IMR-90 (cell line): ENCODE measurements at regions not wholly inside any gene's neighbourhood (a gene's known extent, or its start where the extent isn't known, plus 50 kb on each side); places are given as distances from the start of the nearest gene placed in this dataset.

Experiments
- ATAC-seq: fragments of 200-7000 bp; cut with Tn5 transposase; 2 replicates; pipeline ENCODE4 v1.9.1; 2020; ENCODE audit warnings: low read depth, mild to moderate bottlenecking, moderate library complexity
- BruUV-seq: library from RNA; stranded (reverse); fragments of 400-500 nt; replicated peaks from 2 replicates; lab custom pipeline; 2021; lab: Mats Ljungman, UMichigan
- CTCF ChIA-PET: fragments of 300-600 bp; formaldehyde crosslinking; extraction: SDS; loops from one replicate; lab custom pipeline; 2021; ENCODE audit warnings: antibody characterized with exemption; lab: Yijun Ruan, JAX
- POLR2A ChIA-PET: fragments of 300-600 bp; sonication (Branson Sonifier 250); formaldehyde crosslinking; loops from one replicate; lab custom pipeline; 2022; ENCODE audit warnings: antibody characterized with exemption; ENCODE audit not compliant: unreplicated experiment; lab: Charles Lee
- DNase-seq: peaks from one replicate; pipeline ENCODE4 v3.0.0; 2013
- H2AFZ ChIP-seq: replicated peaks from 2 replicates; pipeline ENCODE3; 2013; ENCODE audit warnings: low read length, mild to moderate bottlenecking; ENCODE audit not compliant: poor library complexity
- H2AK5ac ChIP-seq: 2 replicates; pipeline ENCODE4 v1.6.1; 2013; ENCODE audit warnings: low read depth, low read length, inconsistent platforms
- H2AK9ac ChIP-seq: replicated peaks from 2 replicates; pipeline ENCODE3; 2013; ENCODE audit warnings: mild to moderate bottlenecking, low read depth, low read length, moderate library complexity; ENCODE audit not compliant: poor library complexity
- H2BK120ac ChIP-seq: 2 replicates; pipeline ENCODE4 v1.6.1; 2013; ENCODE audit warnings: low read depth, low read length, inconsistent platforms
- H2BK15ac ChIP-seq: 3 replicates; pipeline ENCODE4 v1.6.1; 2013; ENCODE audit warnings: low read depth, low read length, inconsistent platforms
- H2BK20ac ChIP-seq: 2 replicates; pipeline ENCODE4 v1.6.1; 2013; ENCODE audit warnings: low read depth, mild to moderate bottlenecking, inconsistent platforms, low read length, moderate library complexity
- H2BK5ac ChIP-seq: 2 replicates; pipeline ENCODE4 v1.6.1; 2013; ENCODE audit warnings: mild to moderate bottlenecking, low read depth, low read length, inconsistent platforms; ENCODE audit not compliant: poor library complexity, severe bottlenecking
- H3K14ac ChIP-seq: replicated peaks from 2 replicates; pipeline ENCODE4 v1.6.1; 2013; ENCODE audit warnings: low read depth, low read length, inconsistent platforms
- H3K18ac ChIP-seq: 2 replicates; pipeline ENCODE4 v1.6.1; 2013; ENCODE audit warnings: low read depth, low read length, control low read depth
- H3K23ac ChIP-seq: 2 replicates; pipeline ENCODE4 v1.6.1; 2013; ENCODE audit warnings: low read depth, low read length, inconsistent platforms
- H3K27ac ChIP-seq: 2 replicates; pipeline ENCODE4 v1.5.1; 2013; ENCODE audit warnings: mild to moderate bottlenecking, control low read depth, low read length; ENCODE audit not compliant: insufficient read depth
- H3K27me3 ChIP-seq: 2 replicates; pipeline ENCODE4 v1.6.1; 2013; ENCODE audit warnings: low read length; ENCODE audit not compliant: control insufficient read depth, insufficient read depth
- H3K36me3 ChIP-seq: 2 replicates; pipeline ENCODE4 v1.6.1; 2013; ENCODE audit warnings: low read length, mixed read lengths; ENCODE audit not compliant: control insufficient read depth, insufficient read depth
- H3K4ac ChIP-seq: 2 replicates; pipeline ENCODE4 v1.6.1; 2013; ENCODE audit warnings: low read depth, low read length, inconsistent platforms
- H3K4me1 ChIP-seq: 2 replicates; pipeline ENCODE4 v1.6.1; 2013; ENCODE audit warnings: low read length, mixed read lengths; ENCODE audit not compliant: control insufficient read depth, insufficient read depth
- H3K4me2 ChIP-seq: 2 replicates; pipeline ENCODE4 v1.6.1; 2013; ENCODE audit warnings: low read depth, mild to moderate bottlenecking, control low read depth, low read length, moderate library complexity
- H3K4me3 ChIP-seq: 2 replicates; pipeline ENCODE4 v1.5.1; 2013; ENCODE audit warnings: low read depth, mild to moderate bottlenecking, control low read depth, low read length, moderate library complexity; ENCODE audit not compliant: insufficient read depth
- H3K56ac ChIP-seq: 2 replicates; pipeline ENCODE4 v1.6.1; 2013; ENCODE audit warnings: low read length, inconsistent platforms; ENCODE audit not compliant: insufficient read depth; ENCODE audit errors: extremely low read depth
- H3K79me1 ChIP-seq, 2 experiments: 2 replicates each; pipeline ENCODE4 v1.6.1; 2013; ENCODE audit warnings: low read length in 2 of 2, inconsistent platforms in 1 of 2, low read depth in 1 of 2
- H3K9ac ChIP-seq: 2 replicates; pipeline ENCODE4 v1.6.1; 2013; ENCODE audit warnings: low read depth, low read length, control low read depth
- H3K9me1 ChIP-seq: 2 replicates; pipeline ENCODE4 v1.6.1; 2013; ENCODE audit warnings: low read length, inconsistent platforms; ENCODE audit not compliant: insufficient read depth
- H3K9me3 ChIP-seq: 2 replicates; pipeline ENCODE4 v1.6.1; 2013; ENCODE audit warnings: low read length; ENCODE audit not compliant: control insufficient read depth, insufficient read depth
- H4K20me1 ChIP-seq: 2 replicates; pipeline ENCODE4 v1.6.1; 2013; ENCODE audit warnings: low read length, inconsistent platforms; ENCODE audit not compliant: insufficient read depth
- H4K5ac ChIP-seq: 2 replicates; pipeline ENCODE4 v1.6.1; 2013; ENCODE audit warnings: mild to moderate bottlenecking, low read depth, low read length, control low read depth
- H4K8ac ChIP-seq, 2 experiments: 2 replicates each; pipeline ENCODE4 v1.6.1; 2013; ENCODE audit warnings: low read depth in 2 of 2, low read length in 2 of 2, control low read depth in 1 of 2, inconsistent platforms in 1 of 2
- H4K91ac ChIP-seq: 2 replicates; pipeline ENCODE4 v1.6.1; 2013; ENCODE audit warnings: low read depth, low read length, inconsistent platforms; ENCODE audit not compliant: insufficient read depth
- CEBPB ChIP-seq: IDR thresholded peaks from 2 replicates; pipeline ENCODE4 v1.6.1; 2012; ENCODE audit warnings: low read depth, low read length, improper control_type of control experiment
- CTCF ChIP-seq: conservative IDR thresholded peaks from 2 replicates; pipeline ENCODE4 v1.5.1; 2012; ENCODE audit warnings: mild to moderate bottlenecking, low read depth, low read length, improper control_type of control experiment
- MAZ ChIP-seq: IDR thresholded peaks from 2 replicates; pipeline ENCODE4 v1.6.1; 2012; ENCODE audit warnings: low read depth, mild to moderate bottlenecking, low read length, improper control_type of control experiment, moderate library complexity, borderline replicate concordance
- POLR2A ChIP-seq: IDR thresholded peaks from 2 replicates; pipeline ENCODE4 v1.6.1; 2012; ENCODE audit warnings: mild to moderate bottlenecking, low read depth, low read length
- WGBS, 2 experiments: methylation state at CpG; one replicate each; pipeline versions ENCODE4 v1.1.5 to v1.1.7; 2013; ENCODE audit warnings: missing lambda C conversion rate in 2 of 2; ENCODE audit not compliant: insufficient read length in 1 of 2; ENCODE audit errors: extremely low coverage in 2 of 2; 5-methylcytosine and 5-hydroxymethylcytosine counted together
- dilution Hi-C: fragments of 300-500 bp; cut with HindIII; formaldehyde crosslinking; loops from one replicate; pipeline ENCODE4 v1.14.3; 2018; ENCODE audit warnings: low sequenced_read_pairs; ENCODE audit not compliant: unreplicated experiment
- in situ Hi-C: fragments of 300-500 bp; cut with MboI; formaldehyde crosslinking; loops from 3 replicates; pipeline ENCODE4 v1.14.3; 2019; ENCODE audit warnings: low sequenced_read_pairs, inconsistent platforms, mixed read lengths
- intact Hi-C: fragments of 100-400 bp; cut with micrococcal nuclease; formaldehyde crosslinking; loops from 2 replicates; pipeline ENCODE4 v1.10.0; 2022
- TF ChIP-seq, protein P1 (sequence below): fragments of 150-350 bp; IDR thresholded peaks from 2 replicates; pipeline ENCODE4 v1.6.1; 2016; ENCODE audit warnings: low read depth, mild to moderate bottlenecking, low read length, moderate library complexity, borderline replicate concordance

DNA sequence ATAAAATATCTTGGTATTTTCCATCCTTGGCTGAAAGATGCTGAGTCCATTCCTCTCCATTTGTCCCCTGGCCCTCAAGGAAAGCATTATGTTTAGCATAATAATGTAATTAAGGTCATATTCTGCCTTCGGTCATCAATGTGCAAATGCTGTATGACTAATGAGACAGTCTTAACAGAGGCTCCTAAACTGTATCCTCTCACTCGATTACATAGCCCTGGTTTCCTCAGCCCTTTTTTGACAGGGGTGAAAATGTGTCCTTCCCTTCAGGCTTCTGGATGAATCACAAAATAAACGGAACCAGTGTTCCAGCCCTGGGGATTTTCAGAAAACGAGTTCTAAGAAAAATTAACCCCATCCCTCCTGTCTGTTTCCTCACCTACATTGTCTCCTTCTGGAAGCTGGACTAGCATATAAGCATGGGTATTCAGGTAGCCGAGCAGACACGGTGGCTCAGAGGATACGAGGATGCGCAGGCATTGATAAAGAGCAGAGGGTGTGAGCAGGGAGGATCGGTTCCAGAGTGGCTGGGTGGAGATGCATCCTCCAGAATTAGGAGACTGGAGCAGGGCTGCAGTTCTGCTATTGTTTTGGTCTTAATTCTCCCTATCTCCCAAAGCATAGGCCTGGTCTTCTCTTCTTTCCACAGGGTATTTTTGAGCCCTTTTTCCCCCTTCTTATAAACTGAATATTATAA is 742.9 kb downstream of the TLR4 start:
- Histone ChIP-seq H3K36me3 (no peaks in the 10 kb centered on the region), H3K23ac (no peak overlapping the region), H3K27ac (no peak overlapping the region), H4K20me1 (no peaks in the 10 kb centered on the region), H3K27me3 (no peaks in the 10 kb centered on the region), H3K56ac (no peak overlapping the region), H4K91ac (no peak overlapping the region), H4K5ac (no peak overlapping the region), H3K4me3 (no peak overlapping the region), H4K8ac (no peak overlapping the region), H3K9me3 (peaks cover 2% of the 10 kb centered on the region), H3K4ac (no peak overlapping the region), H2AK9ac (no peak overlapping the region), H3K4me1 (no peaks in the 10 kb centered on the region), H2AK5ac (no peak overlapping the region), H3K9ac (no peak overlapping the region), H3K4me2 (no peak overlapping the region), H3K18ac (no peak overlapping the region), H3K14ac (no peak overlapping the region), H2AFZ (no peak overlapping the region), H3K9me1 (no peaks in the 10 kb centered on the region), H2BK120ac (no peak overlapping the region), H2BK15ac (no peak overlapping the region), H3K79me1 (no peaks in the 10 kb centered on the region), H2BK20ac (no peak overlapping the region), H2BK5ac (no peak overlapping the region)
- intact Hi-C loops = no loop called here
- dilution Hi-C loops = no loop called here
- no CpG with 5 or more reads among the region's 9 CpGs for WGBS, 2 experiments
- no TSS peak for BruUV-seq
- CTCF ChIA-PET = no interaction called here
- no peak for DNase-seq
- ATAC-seq = no peak
- POLR2A ChIA-PET = no interaction called here
- in situ Hi-C loops = no loop called here
- TF ChIP-seq POLR2A = no peak
- no peak for TF ChIP-seq MAZ
- no peak for TF ChIP-seq CTCF
- TF ChIP-seq CEBPB = no peak
- TF ChIP-seq, protein P1, sequence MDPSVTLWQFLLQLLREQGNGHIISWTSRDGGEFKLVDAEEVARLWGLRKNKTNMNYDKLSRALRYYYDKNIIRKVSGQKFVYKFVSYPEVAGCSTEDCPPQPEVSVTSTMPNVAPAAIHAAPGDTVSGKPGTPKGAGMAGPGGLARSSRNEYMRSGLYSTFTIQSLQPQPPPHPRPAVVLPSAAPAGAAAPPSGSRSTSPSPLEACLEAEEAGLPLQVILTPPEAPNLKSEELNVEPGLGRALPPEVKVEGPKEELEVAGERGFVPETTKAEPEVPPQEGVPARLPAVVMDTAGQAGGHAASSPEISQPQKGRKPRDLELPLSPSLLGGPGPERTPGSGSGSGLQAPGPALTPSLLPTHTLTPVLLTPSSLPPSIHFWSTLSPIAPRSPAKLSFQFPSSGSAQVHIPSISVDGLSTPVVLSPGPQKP = no peak
